ENCODE measurements at regions not wholly inside any gene's neighbourhood (a gene's known extent, or its start where the extent isn't known, plus 50 kb on each side); places are given as distances from the start of the nearest gene placed in this dataset.

DNA sequence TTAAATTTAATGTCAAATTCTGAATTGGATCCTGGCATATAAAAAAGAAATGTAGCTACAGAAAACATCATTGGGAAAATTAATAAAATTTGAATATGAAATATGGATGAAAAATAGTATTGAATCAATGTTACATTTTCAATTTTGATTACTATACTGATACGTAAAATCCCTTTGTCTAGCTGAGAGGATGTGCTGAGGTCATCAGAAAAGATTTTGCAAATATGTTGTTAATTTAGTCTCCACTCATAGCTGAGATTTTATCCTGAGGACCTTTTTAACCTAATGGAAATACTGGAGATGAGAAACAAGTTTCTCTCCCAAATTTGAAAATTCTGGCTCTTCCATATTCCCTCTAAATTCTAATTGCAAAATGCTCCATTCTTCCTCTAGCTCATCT is 84.4 kb upstream of the ADAMTS16 start:
- Histone ChIP-seq H3K4me3 (no peak overlapping the region), H3K36me3 (no peaks in the 10 kb centered on the region), H3K4me1 (ENCODE audit: insufficient read depth) (no peaks in the 10 kb centered on the region), H3K9me3 (no peaks in the 10 kb centered on the region), H3K27ac (no peak overlapping the region), H3K27me3 (no peaks in the 10 kb centered on the region)
- TF ChIP-seq EP300 (IDR thresholded peaks at IDR 0.05), result no peak
- TF ChIP-seq, protein P1, sequence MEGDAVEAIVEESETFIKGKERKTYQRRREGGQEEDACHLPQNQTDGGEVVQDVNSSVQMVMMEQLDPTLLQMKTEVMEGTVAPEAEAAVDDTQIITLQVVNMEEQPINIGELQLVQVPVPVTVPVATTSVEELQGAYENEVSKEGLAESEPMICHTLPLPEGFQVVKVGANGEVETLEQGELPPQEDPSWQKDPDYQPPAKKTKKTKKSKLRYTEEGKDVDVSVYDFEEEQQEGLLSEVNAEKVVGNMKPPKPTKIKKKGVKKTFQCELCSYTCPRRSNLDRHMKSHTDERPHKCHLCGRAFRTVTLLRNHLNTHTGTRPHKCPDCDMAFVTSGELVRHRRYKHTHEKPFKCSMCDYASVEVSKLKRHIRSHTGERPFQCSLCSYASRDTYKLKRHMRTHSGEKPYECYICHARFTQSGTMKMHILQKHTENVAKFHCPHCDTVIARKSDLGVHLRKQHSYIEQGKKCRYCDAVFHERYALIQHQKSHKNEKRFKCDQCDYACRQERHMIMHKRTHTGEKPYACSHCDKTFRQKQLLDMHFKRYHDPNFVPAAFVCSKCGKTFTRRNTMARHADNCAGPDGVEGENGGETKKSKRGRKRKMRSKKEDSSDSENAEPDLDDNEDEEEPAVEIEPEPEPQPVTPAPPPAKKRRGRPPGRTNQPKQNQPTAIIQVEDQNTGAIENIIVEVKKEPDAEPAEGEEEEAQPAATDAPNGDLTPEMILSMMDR (IDR thresholded peaks at IDR 0.05), result no peak
- DNase-seq, result no peak
- WGBS, 3 donors, result 88 to 91% (median 91%) methylated on average over 1 of the region's 1 CpG
- intact Hi-C loops (cut with DNase I), result no loop called here

DNA sequence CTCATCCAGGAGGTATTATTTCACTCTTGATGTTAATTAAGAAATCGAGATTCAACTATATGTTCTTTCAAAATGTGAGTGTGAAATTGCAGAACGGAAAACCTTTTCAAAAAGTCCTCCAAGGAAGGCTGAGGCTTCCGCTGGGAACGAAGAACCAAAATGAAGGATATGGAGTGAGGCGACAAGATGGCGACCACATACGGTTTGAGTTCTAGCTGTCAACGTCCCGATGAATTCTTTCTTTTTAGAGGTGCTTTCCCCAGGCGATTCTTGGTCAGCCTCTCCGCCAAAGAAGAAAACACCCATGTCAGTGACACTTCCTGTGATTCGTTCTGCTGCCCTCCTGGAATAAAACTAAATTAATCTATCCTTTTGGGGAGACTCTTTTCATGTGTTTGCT is 78.3 kb upstream of the ADAMTS16 start:
- intact Hi-C loops (cut with DNase I), result no loop called here
- no peak for DNase-seq

DNA sequence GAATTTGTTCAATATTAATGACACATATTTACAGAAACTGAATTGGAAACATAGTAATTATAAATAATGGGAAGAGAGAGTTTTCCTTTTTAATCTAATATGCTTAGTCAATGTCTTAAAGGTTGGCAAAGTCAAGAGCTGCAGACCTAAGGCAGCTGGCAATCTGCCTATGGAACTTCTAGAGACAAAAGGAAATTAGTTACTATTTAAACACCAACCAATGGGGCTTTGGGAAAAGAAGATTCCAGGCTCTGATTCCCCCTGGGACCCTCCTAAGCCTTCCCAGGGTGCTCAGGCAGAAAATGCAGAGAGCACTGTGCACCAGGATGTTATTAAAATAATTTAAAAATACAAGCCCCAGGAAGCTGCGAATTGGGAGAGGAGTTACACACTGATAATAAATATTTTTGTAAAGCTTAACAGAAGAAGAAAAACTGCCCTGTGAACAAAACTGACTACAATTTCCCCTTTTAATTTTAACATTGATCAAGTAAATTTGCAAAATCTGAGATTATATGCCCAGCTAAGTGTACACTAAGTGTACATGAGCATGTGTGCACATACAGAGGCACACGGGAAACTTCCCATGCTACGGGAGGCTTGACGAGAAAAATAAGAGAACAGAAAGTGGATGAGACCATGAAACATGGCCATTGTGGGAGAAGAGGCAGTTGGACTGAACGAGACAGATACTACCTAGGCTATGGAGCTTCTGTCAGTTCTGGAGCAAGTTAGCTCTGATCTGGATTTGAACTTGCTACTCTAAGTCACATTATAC is 77.4 kb upstream of the ADAMTS16 start:
- no peak for DNase-seq
- no peaks in the 10 kb centered on the region for H3K27me3 ChIP-seq
- TF ChIP-seq EP300 (IDR thresholded peaks at IDR 0.05) (no peak), POLR2A (IDR thresholded peaks at IDR 0.05) (no peak)
- TF ChIP-seq, protein P1 (IDR thresholded peaks at IDR 0.05), result no peak
- 27 to 36% (median 29%) methylated on average over 5 of the region's 5 CpGs for WGBS, 3 donors
- H3K27ac ChIP-seq, result no peak overlapping the region
- H3K4me1 ChIP-seq (ENCODE audit: insufficient read depth), result peaks cover 1% of the 10 kb centered on the region
- H3K36me3 ChIP-seq, result no peaks in the 10 kb centered on the region
- no peak overlapping the region for H3K4me3 ChIP-seq
- intact Hi-C loops (cut with DNase I), result no loop called here
- no peaks in the 10 kb centered on the region for H3K9me3 ChIP-seq

More for the DNA sequence above, 78.3 kb upstream of the ADAMTS16 start:
- H3K27ac ChIP-seq, result no peak overlapping the region
- H3K27me3 ChIP-seq, result no peaks in the 10 kb centered on the region
- no peaks in the 10 kb centered on the region for H3K36me3 ChIP-seq
- 93 to 95% (median 94%) methylated on average over 12 of the region's 12 CpGs for WGBS, 3 donors
- TF ChIP-seq EP300 (IDR thresholded peaks at IDR 0.05) (no peak), POLR2A (IDR thresholded peaks at IDR 0.05) (no peak)
- TF ChIP-seq, protein P1 (IDR thresholded peaks at IDR 0.05), result no peak
- H3K4me1 ChIP-seq (ENCODE audit: insufficient read depth), result peaks cover under 1% of the 10 kb centered on the region
- H3K9me3 ChIP-seq, result no peaks in the 10 kb centered on the region
- no peak overlapping the region for H3K4me3 ChIP-seq

DNA sequence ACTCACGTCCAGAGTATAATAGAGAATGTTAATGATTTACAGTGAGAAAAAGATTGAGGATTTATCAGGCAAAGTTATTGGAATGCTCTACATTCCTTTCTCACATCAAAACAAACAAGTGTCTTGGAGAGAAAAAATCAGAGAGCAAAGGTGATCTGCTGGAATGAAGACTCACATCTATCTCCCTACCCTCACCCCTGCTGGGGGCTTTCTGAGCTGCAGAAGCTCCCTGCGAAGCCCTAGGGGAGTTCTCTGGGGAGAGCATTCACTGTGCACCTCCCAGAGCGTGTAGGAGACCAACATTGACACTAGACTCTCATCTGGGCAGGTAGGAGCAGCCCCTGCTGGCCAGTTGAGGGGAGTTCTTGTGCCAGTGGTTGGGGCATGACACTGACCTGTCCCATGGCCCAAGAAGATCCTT is 76.6 kb upstream of the ADAMTS16 start:
- DNase-seq, result no peak
- 42 to 53% (median 48%) methylated on average over 3 of the region's 3 CpGs for WGBS, 3 donors
- TF ChIP-seq, protein P1 (IDR thresholded peaks at IDR 0.05), result no peak
- TF ChIP-seq POLR2A (IDR thresholded peaks at IDR 0.05), result no peak
- no peak for TF ChIP-seq EP300 (IDR thresholded peaks at IDR 0.05)
- H3K4me1 ChIP-seq (ENCODE audit: insufficient read depth), result peaks cover 1% of the 10 kb centered on the region
- H3K27ac ChIP-seq, result no peak overlapping the region
- H3K9me3 ChIP-seq, result no peaks in the 10 kb centered on the region
- no peaks in the 10 kb centered on the region for H3K27me3 ChIP-seq
- no peaks in the 10 kb centered on the region for H3K36me3 ChIP-seq
- intact Hi-C loops (cut with DNase I), result no loop called here
- no peak overlapping the region for H3K4me3 ChIP-seq

All from ovary (tissue), 7 donors.